KBM-7 (cell line): ENCODE measurements at regions not wholly inside any gene's neighbourhood (a gene's known extent, or its start where the extent isn't known, plus 50 kb on each side); places are given as distances from the start of the nearest gene placed in this dataset.
"Not testable (repeated sequence)": the region's sequence is repeated elsewhere in the genome, so short reads cannot be mapped to it uniquely, and the experiment has no call there.

Experiments used
- DNase-seq: peaks from one replicate; pipeline ENCODE4 v3.0.0-alpha.2; 2015
- in situ Hi-C: fragments of 300-500 bp; cut with MboI; formaldehyde crosslinking; loops from 2 replicates; pipeline ENCODE4 v1.14.3; 2020; ENCODE audit warnings: low sequenced_read_pairs, low pct_unique_long_range_greater_than_20kb, mixed read lengths

GRCh38 chr4:107472265-107472948 lies 247.6 kb downstream of the PAPSS1 start:
- no peak for DNase-seq
- in situ Hi-C loops = no loop called here

- no peak for DNase-seq
- in situ Hi-C loops = no loop called here
These were observed 249.9 kb downstream of the PAPSS1 start for GRCh38 chr4:107470173-107470572.

GRCh38 chr4:107468812-107469211 lies 251.2 kb downstream of the PAPSS1 start:
- in situ Hi-C loops = no loop called here
- no peak for DNase-seq

GRCh38 chr4:107468156-107468555 lies 251.9 kb downstream of the PAPSS1 start:
- in situ Hi-C loops = no loop called here
- no peak for DNase-seq

- no peak for DNase-seq
- in situ Hi-C loops = no loop called here
These were observed 252.6 kb downstream of the PAPSS1 start for GRCh38 chr4:107467461-107467860.

GRCh38 chr4:107458194-107458593 lies 261.8 kb downstream of the PAPSS1 start:
- in situ Hi-C loops = no loop called here
- no peak for DNase-seq

GRCh38 chr4:107453987-107454386 lies 266.0 kb downstream of the PAPSS1 start:
- in situ Hi-C loops = no loop called here

GRCh38 chr4:107452717-107453630 lies 267.1 kb downstream of the PAPSS1 start:
- DNase-seq = no peak
- in situ Hi-C loops = no loop called here

More at GRCh38 chr4:107453987-107454386, 266.0 kb downstream of the PAPSS1 start:
- DNase-seq = no peak

GRCh38 chr4:107449611-107450369 lies 270.2 kb downstream of the PAPSS1 start:
- in situ Hi-C loops = no loop called here
- peak; percentile 21 for DNase-seq

GRCh38 chr4:107442538-107443111 lies 277.4 kb downstream of the PAPSS1 start:
- DNase-seq = no peak
- in situ Hi-C loops = no loop called here

- in situ Hi-C loops = no loop called here
These were observed 280.6 kb downstream of the PAPSS1 start for GRCh38 chr4:107439401-107439800.

GRCh38 chr4:107436471-107436870 lies 283.6 kb downstream of the PAPSS1 start:
- in situ Hi-C loops, DNase-seq: not testable (repeated sequence)

More at GRCh38 chr4:107439401-107439800, 280.6 kb downstream of the PAPSS1 start:
- no peak for DNase-seq

GRCh38 chr4:107432451-107432850 lies 287.6 kb downstream of the PAPSS1 start:
- in situ Hi-C loops = no loop called here
- DNase-seq = no peak

GRCh38 chr4:107423677-107424405 lies 296.2 kb downstream of the PAPSS1 start:
- in situ Hi-C loops = no loop called here
- DNase-seq = no peak

GRCh38 chr4:107419536-107419935 lies 300.5 kb downstream of the PAPSS1 start:
- in situ Hi-C loops, DNase-seq: not testable (repeated sequence)

- in situ Hi-C loops = no loop called here
- no peak for DNase-seq
These were observed 301.0 kb downstream of the PAPSS1 start for GRCh38 chr4:107419052-107419451.

GRCh38 chr4:107415490-107415889 lies 304.5 kb downstream of the PAPSS1 start:
- in situ Hi-C loops, DNase-seq: not testable (repeated sequence)

GRCh38 chr4:107409872-107410271 lies 310.2 kb downstream of the PAPSS1 start:
- in situ Hi-C loops, DNase-seq: not testable (repeated sequence)

GRCh38 chr4:107408968-107409367 lies 311.1 kb downstream of the PAPSS1 start:
- in situ Hi-C loops = no loop called here
- DNase-seq = no peak
